Epidermal melanocyte (primary cell): ENCODE measurements at regions not wholly inside any gene's neighbourhood (a gene's known extent, or its start where the extent isn't known, plus 50 kb on each side); places are given as distances from the start of the nearest gene placed in this dataset.
"Not testable (repeated sequence)": the region's sequence is repeated elsewhere in the genome, so short reads cannot be mapped to it uniquely, and the experiment has no call there.

Source experiments
- DNase-seq: peaks from one replicate; pipeline ENCODE4 v3.0.0; 2011; ENCODE audit warnings: low spot score; ENCODE audit not compliant: insufficient read length

GRCh38 chr3:56957522-56957921 is 102.9 kb upstream of the SPATA12 start:
- DNase-seq: no peak

GRCh38 chr3:56956906-56957305 is 103.6 kb upstream of the SPATA12 start:
- DNase-seq: no peak

- no peak for DNase-seq
These were observed 104.9 kb upstream of the SPATA12 start for GRCh38 chr3:56955492-56956111.

- no peak for DNase-seq
These were observed 106.3 kb upstream of the SPATA12 start for GRCh38 chr3:56954125-56954524.

DNA sequence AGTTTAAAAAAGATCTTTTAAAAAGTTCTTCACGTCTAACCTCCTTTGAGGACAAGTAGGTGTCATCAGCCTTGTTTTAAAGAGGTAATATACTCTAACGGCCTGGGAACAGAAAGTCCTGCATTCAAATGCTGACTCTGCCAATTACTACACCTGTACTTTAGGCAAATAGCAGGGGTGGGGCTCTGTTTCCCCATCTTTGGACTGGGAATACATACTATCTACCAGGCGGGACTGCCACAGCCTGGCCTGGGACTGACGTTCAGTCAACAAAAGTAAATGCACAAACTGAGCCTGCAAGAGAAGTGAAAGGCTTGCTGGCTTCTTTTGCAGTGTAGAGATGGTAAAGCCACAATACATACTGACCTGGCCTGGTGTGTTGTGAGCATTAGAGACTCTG is 107.6 kb upstream of the SPATA12 start:
- no peak for DNase-seq

DNA sequence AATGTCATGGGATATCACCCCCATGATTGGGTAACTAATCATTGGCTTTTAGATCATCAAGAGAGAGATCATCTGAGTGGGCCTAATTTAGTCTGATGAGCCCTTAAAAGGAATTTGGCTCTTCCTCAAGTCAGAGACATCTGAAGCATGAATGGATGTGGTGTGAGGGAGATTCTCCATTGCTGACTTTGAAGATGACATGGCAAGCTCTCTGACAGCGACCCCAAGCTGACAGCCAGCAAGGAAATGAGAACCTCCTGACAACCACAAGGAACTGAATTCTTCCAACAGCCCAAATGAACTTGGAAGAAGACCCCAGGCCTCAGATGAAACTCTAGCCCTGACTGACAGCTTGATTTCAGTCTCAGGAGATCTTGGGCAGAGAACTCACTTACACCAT is 108.4 kb upstream of the SPATA12 start:
- DNase-seq: no peak

DNA sequence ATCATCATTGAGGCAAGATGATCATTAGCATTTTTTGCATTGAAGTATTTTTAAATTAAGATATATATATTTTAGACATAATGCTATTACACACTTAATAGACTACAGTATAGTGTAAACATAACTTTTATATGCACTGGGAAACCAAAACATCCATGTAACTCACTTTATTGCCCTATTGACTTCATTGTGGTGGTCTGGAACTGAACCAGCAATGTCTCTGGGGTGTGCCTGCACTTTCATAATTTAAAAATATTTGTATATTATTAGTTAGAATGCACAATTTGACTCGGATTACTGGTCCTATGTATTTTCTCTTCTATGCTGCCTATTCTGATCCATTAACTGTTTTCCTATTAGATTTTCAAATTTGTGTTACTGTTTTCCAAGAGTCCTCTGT is 109.1 kb upstream of the SPATA12 start:
- DNase-seq: no peak

- not testable (repeated sequence) for DNase-seq
These were observed 115.1 kb upstream of the SPATA12 start for GRCh38 chr3:56945378-56945777.

GRCh38 chr3:56942523-56942922 is 117.9 kb upstream of the SPATA12 start:
- no peak for DNase-seq

DNA sequence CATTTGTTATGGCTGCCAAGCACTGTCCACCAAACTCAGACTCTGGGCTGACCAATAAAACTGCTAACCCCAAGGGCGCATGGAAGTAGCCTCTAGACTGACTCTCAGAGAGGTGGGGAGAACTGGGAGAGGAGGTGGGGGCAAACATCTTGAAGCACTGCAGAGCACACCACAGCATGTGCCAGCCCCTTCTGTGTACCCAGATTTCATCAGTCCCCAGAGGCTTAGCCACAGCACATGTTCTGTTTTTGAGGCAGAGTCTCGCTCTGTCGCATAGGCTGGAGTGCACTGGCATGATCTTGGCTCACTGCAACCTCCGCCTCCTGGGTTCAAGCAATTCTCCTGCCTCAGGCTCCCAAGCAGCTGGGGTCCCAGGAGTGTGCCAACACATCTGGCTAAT is 119.5 kb upstream of the SPATA12 start:
- no peak for DNase-seq

DNA sequence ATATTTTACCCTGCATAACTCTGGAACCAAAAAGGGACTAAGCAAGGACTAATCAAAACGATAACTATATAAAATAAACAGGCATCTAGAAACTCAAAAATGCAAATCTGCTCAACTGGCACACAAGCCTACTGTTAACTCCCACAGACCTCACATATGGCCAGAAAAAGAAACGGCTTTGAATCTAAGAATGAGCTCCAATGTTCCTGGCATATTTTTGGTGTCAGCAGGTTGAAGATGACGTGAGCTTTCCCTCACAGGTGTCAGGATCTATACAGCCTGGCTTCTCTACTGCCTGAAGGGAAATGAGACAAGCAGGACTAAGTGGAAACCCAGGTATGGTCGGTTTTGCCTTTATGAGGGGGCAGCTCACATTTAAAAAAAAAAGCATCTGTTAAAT is 120.1 kb upstream of the SPATA12 start:
- DNase-seq: no peak

- DNase-seq: no peak
These were observed 120.6 kb upstream of the SPATA12 start for GRCh38 chr3:56939834-56940233.

DNA sequence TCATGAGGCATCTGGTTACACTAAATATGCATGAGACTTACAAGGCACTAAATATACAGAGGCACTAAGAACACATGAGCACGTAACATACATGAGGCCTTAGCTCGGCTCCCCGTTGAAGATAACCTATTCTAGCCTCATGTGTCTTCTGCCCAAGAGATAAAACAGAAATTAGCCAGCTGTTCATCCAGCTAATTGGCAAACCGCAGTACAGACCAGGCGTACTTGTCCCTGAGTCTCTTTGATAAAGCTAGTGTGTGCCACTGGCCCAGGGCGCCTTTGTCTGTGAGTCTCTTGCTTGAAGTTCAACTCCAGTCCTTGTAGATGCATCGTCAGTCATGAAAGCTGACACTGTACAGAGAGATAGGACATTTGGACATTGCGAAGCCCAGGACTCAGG is 121.9 kb upstream of the SPATA12 start:
- DNase-seq: no peak

DNA sequence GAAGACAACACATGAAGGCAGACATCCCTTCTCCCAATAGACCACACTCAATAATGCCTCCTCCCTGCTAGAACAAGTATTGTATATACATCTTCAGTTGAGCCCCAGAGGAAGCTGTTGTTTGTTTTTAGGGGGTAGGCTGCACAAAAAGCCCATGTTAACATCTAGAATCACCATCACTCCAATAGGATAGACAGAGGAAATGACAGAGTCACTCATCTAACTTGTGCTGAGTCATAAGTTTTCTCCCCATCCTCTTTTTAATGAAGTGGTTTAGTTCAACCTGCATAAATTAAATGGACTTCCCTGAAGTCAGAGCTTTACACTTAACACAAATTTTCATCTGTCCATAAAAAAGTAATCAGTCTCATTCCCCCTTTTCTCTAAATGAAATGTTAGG is 122.9 kb upstream of the SPATA12 start:
- DNase-seq: no peak

- DNase-seq: no peak
These were observed 124.7 kb upstream of the SPATA12 start for GRCh38 chr3:56935811-56936210.

GRCh38 chr3:56934481-56934880 is 126.0 kb upstream of the SPATA12 start:
- not testable (repeated sequence) for DNase-seq

DNA sequence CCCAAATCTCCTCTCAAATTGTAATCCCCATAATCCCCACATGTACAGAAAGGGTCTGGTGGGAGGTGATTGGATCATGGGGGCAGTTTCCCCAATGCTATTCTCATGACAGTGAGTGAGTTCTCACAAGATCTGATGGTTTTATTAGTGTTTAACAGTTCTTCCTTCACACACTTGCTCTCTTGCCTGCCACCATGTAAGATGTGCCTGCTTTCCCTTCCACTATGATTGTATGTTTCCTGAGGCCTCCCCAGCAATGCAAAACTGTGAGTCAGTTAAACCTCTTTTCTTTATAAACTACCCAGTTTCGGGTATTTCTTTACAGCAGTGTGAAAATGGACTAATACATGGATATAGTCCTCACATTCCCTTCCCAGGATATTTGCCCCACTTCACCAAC is 126.7 kb upstream of the SPATA12 start:
- DNase-seq: no peak

- DNase-seq: no peak
These were observed 127.6 kb upstream of the SPATA12 start for GRCh38 chr3:56932866-56933265.

GRCh38 chr3:56931836-56932235 is 128.6 kb upstream of the SPATA12 start:
- no peak for DNase-seq

GRCh38 chr3:56930706-56931105 is 129.0 kb upstream of the ARHGEF3 start:
- no peak for DNase-seq

GRCh38 chr3:56929809-56930615 is 128.3 kb upstream of the ARHGEF3 start:
- no peak for DNase-seq

- no peak for DNase-seq
These were observed 126.8 kb upstream of the ARHGEF3 start for GRCh38 chr3:56928379-56929068.

GRCh38 chr3:56927855-56928254 is 126.1 kb upstream of the ARHGEF3 start:
- DNase-seq: no peak
